ENCODE measurements at regions not wholly inside any gene's neighbourhood (a gene's known extent, or its start where the extent isn't known, plus 50 kb on each side); places are given as distances from the start of the nearest gene placed in this dataset.

DNA sequence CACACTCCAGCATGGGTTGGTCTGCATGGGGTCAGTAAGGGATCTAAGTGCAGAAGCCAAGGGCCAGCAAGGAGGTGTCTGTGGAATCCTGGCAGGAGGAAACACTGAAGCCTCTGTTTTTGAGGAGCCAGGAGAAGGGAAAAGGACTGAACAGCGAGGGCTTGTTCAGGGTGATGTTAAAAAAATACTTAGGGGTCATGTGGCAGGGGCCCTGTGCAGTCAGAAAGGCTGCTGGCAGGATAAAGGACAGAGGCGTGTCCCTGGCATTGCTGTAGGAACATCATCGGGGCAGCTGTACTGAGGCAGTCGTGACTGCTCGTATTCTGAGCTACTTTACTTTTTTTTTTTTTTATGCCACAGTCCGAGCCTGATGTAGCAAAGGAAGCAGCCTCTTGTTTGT lies 127.1 kb upstream of the ZFP64 start:
- no peak for TF ChIP-seq POLR2A (IDR thresholded peaks at IDR 0.05; ENCODE audit: insufficient read depth in 1 of 2, low read depth in 2 of 2, low read length in 2 of 2)
- TF ChIP-seq POLR2AphosphoS5 (IDR thresholded peaks at IDR 0.05; ENCODE audit: low read depth, low read length) = no peak
- TF ChIP-seq MYNN (CRISPR knock-in tag; IDR thresholded peaks at IDR 0.05; ENCODE audit: low read depth) = no peak
- no peak for TF ChIP-seq JUND (CRISPR knock-in tag; IDR thresholded peaks at IDR 0.05)
- TF ChIP-seq, protein P1, sequence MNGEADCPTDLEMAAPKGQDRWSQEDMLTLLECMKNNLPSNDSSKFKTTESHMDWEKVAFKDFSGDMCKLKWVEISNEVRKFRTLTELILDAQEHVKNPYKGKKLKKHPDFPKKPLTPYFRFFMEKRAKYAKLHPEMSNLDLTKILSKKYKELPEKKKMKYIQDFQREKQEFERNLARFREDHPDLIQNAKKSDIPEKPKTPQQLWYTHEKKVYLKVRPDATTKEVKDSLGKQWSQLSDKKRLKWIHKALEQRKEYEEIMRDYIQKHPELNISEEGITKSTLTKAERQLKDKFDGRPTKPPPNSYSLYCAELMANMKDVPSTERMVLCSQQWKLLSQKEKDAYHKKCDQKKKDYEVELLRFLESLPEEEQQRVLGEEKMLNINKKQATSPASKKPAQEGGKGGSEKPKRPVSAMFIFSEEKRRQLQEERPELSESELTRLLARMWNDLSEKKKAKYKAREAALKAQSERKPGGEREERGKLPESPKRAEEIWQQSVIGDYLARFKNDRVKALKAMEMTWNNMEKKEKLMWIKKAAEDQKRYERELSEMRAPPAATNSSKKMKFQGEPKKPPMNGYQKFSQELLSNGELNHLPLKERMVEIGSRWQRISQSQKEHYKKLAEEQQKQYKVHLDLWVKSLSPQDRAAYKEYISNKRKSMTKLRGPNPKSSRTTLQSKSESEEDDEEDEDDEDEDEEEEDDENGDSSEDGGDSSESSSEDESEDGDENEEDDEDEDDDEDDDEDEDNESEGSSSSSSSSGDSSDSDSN (CRISPR knock-in tag; IDR thresholded peaks at IDR 0.05) = no peak
- TF ChIP-seq, protein P2, sequence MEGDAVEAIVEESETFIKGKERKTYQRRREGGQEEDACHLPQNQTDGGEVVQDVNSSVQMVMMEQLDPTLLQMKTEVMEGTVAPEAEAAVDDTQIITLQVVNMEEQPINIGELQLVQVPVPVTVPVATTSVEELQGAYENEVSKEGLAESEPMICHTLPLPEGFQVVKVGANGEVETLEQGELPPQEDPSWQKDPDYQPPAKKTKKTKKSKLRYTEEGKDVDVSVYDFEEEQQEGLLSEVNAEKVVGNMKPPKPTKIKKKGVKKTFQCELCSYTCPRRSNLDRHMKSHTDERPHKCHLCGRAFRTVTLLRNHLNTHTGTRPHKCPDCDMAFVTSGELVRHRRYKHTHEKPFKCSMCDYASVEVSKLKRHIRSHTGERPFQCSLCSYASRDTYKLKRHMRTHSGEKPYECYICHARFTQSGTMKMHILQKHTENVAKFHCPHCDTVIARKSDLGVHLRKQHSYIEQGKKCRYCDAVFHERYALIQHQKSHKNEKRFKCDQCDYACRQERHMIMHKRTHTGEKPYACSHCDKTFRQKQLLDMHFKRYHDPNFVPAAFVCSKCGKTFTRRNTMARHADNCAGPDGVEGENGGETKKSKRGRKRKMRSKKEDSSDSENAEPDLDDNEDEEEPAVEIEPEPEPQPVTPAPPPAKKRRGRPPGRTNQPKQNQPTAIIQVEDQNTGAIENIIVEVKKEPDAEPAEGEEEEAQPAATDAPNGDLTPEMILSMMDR (CRISPR knock-in tag; IDR thresholded peaks at IDR 0.05) = no peak
- TF ChIP-seq ZNF780A (CRISPR knock-in tag; IDR thresholded peaks at IDR 0.05) = no peak
- TF ChIP-seq, protein P3, sequence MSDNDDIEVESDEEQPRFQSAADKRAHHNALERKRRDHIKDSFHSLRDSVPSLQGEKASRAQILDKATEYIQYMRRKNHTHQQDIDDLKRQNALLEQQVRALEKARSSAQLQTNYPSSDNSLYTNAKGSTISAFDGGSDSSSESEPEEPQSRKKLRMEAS (IDR thresholded peaks at IDR 0.05) = no peak
- no peak for TF ChIP-seq RXRA (CRISPR knock-in tag; IDR thresholded peaks at IDR 0.05)
